ENCODE measurements at regions not wholly inside any gene's neighbourhood (a gene's known extent, or its start where the extent isn't known, plus 50 kb on each side); places are given as distances from the start of the nearest gene placed in this dataset.
"Not testable (repeated sequence)": the region's sequence is repeated elsewhere in the genome, so short reads cannot be mapped to it uniquely, and the experiment has no call there.

DNA sequence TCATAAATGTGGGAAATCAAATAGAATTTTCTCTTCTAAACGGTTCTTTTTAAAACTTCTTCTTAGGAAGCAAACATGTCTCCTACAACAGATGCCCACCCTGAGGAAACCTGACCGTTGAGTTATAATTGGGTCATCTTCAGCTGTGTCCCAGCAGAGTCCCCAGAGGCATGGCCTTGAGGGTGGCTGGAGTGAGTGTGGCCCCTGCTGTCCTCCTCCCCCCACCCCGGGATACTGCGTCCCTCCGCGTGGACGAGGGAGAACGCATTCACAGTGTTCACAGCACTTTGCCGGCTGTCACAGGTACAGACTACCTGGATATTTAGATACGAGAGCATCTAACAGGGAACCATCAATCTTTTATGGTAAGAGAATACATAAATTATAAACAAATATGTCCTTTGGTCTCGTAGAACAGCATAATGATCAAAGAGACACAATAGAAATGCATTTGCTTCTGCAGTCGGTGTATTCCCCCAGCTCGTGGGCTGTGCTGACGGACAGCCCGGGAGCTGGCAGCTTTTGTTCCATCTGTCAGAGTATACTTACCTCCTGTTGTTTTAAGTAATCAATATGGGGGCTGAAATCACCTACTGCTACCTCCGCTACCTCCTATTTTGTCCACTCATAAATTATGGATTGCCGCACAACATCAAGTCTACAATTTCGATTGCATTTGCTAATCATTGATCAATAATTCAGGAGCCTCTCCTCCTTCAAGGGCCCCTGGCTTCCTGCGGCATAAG is 214.7 kb downstream of the IRX2 start:
- TF ChIP-seq, protein P1, sequence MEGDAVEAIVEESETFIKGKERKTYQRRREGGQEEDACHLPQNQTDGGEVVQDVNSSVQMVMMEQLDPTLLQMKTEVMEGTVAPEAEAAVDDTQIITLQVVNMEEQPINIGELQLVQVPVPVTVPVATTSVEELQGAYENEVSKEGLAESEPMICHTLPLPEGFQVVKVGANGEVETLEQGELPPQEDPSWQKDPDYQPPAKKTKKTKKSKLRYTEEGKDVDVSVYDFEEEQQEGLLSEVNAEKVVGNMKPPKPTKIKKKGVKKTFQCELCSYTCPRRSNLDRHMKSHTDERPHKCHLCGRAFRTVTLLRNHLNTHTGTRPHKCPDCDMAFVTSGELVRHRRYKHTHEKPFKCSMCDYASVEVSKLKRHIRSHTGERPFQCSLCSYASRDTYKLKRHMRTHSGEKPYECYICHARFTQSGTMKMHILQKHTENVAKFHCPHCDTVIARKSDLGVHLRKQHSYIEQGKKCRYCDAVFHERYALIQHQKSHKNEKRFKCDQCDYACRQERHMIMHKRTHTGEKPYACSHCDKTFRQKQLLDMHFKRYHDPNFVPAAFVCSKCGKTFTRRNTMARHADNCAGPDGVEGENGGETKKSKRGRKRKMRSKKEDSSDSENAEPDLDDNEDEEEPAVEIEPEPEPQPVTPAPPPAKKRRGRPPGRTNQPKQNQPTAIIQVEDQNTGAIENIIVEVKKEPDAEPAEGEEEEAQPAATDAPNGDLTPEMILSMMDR (IDR thresholded peaks at IDR 0.05; ENCODE audit: low read depth, low read length), result no peak
- TF ChIP-seq EZH2phosphoT487 (IDR thresholded peaks at IDR 0.05; ENCODE audit: low read depth), result no peak
- H3K4me2 ChIP-seq (ENCODE audit: low read length), result no peak overlapping the region
- no peaks in the 10 kb centered on the region for H3K4me1 ChIP-seq (ENCODE audit: low read length)
- H4K20me1 ChIP-seq (ENCODE audit: insufficient read depth, low read length), result no peaks in the 10 kb centered on the region
- no peaks in the 10 kb centered on the region for H3K27me3 ChIP-seq (ENCODE audit: low read depth, low read length)
- no peak overlapping the region for H2AFZ ChIP-seq (ENCODE audit: low read depth, low read length)
- no peaks in the 10 kb centered on the region for H3K36me3 ChIP-seq (replicated peaks; ENCODE audit: low read depth, low read length)
- H3K4me3 ChIP-seq (ENCODE audit: low read length), result no peak overlapping the region
- H3K79me2 ChIP-seq (ENCODE audit: low read length), result no peaks in the 10 kb centered on the region
- no peaks in the 10 kb centered on the region for H3K9me3 ChIP-seq (ENCODE audit: insufficient read depth, low read length)
- H3K9ac ChIP-seq (ENCODE audit: low read length), result no peak overlapping the region
- no peak overlapping the region for H3K27ac ChIP-seq (ENCODE audit: low read length)

DNA sequence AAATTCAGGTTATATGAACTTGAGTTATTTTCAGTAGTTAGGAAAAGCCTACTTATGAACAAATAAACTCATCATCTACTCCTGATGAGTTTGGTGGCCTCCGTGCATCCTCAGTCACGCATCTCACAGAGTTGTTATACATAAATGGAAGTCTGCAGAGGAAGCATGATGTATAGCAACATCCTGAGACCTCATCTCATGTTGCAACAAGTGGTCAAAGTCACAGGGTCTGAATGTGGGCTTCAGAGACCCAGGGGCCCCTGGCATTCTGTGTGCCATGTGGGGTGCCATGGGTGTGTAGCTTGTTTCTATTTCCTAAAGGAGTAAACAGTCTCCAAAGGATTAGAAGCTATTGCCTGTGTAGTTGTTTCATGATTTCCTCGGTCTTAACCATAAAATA is 216.5 kb downstream of the IRX2 start:
- Histone ChIP-seq H3K4me3 (ENCODE audit: low read length) (no peak overlapping the region), H3K27me3 (ENCODE audit: low read depth, low read length) (no peaks in the 10 kb centered on the region), H3K36me3 (replicated peaks; ENCODE audit: low read depth, low read length) (no peaks in the 10 kb centered on the region), H2AFZ (ENCODE audit: low read depth, low read length) (no peak overlapping the region), H3K9ac (ENCODE audit: low read length) (no peak overlapping the region), H4K20me1 (ENCODE audit: insufficient read depth, low read length) (no peaks in the 10 kb centered on the region), H3K27ac (ENCODE audit: low read length) (no peak overlapping the region), H3K79me2 (ENCODE audit: low read length) (no peaks in the 10 kb centered on the region), H3K4me1 (ENCODE audit: low read length) (no peaks in the 10 kb centered on the region), H3K4me2 (ENCODE audit: low read length) (no peak overlapping the region), H3K9me3 (ENCODE audit: insufficient read depth, low read length) (no peaks in the 10 kb centered on the region)
- TF ChIP-seq, protein P1 (IDR thresholded peaks at IDR 0.05; ENCODE audit: low read depth, low read length), result no peak

DNA sequence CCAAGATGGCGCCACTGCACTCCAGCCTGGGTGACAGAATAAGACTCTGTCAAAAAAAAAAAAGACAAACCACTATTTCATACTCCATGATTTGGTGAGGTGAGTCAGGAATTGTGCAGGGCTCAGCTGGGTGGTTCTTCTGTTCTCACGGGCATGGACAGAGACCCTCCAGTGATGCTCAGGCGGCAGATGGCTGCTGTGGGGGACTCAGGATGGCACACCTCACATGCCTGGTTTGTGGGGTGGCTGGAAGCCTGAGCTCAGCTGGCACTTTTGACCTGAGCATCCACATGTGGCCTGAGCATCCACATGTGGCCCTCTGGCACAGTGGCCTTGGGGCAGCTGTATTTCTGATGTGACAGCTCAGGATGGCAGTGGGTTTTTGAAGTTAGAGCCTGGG is 217.2 kb downstream of the IRX2 start:
- H3K9ac ChIP-seq (ENCODE audit: low read length), result no peak overlapping the region
- no peaks in the 10 kb centered on the region for H3K36me3 ChIP-seq (replicated peaks; ENCODE audit: low read depth, low read length)
- no peaks in the 10 kb centered on the region for H3K27me3 ChIP-seq (ENCODE audit: low read depth, low read length)
- no peaks in the 10 kb centered on the region for H4K20me1 ChIP-seq (ENCODE audit: insufficient read depth, low read length)
- no peak overlapping the region for H2AFZ ChIP-seq (ENCODE audit: low read depth, low read length)
- TF ChIP-seq, protein P1 (IDR thresholded peaks at IDR 0.05; ENCODE audit: low read depth, low read length), result no peak
- no peak for TF ChIP-seq EZH2phosphoT487 (IDR thresholded peaks at IDR 0.05; ENCODE audit: low read depth)
- H3K79me2 ChIP-seq (ENCODE audit: low read length), result no peaks in the 10 kb centered on the region
- no peaks in the 10 kb centered on the region for H3K9me3 ChIP-seq (ENCODE audit: insufficient read depth, low read length)
- no peak overlapping the region for H3K4me3 ChIP-seq (ENCODE audit: low read length)
- H3K4me2 ChIP-seq (ENCODE audit: low read length), result no peak overlapping the region
- no peaks in the 10 kb centered on the region for H3K4me1 ChIP-seq (ENCODE audit: low read length)
- H3K27ac ChIP-seq (ENCODE audit: low read length), result no peak overlapping the region

DNA sequence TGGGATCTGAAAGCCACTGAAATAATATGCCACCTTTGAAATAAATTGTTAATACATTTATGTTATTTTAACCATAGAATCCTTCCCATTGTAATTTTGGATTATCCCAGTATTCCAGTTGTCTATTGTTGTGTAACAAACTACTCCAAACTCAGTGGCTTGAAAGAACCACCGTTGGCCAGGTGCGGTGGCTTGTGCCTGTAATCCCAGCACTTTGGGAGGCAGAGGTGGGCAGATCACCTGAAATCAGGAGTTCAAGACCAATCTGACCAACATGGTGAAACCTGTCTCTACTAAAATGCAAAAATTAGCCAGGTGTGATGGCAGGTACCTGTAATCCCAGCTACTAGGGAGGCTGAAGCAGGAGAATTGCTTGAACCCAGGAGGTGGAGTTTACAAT is 217.6 kb downstream of the IRX2 start:
- H3K79me2 ChIP-seq (ENCODE audit: low read length); H3K27ac ChIP-seq (ENCODE audit: low read length); H3K36me3 ChIP-seq (replicated peaks; ENCODE audit: low read depth, low read length); H3K4me1 ChIP-seq (ENCODE audit: low read length); H3K27me3 ChIP-seq (ENCODE audit: low read depth, low read length); H2AFZ ChIP-seq (ENCODE audit: low read depth, low read length); H3K4me2 ChIP-seq (ENCODE audit: low read length); H4K20me1 ChIP-seq (ENCODE audit: insufficient read depth, low read length); H3K9me3 ChIP-seq (ENCODE audit: insufficient read depth, low read length); H3K4me3 ChIP-seq (ENCODE audit: low read length); H3K9ac ChIP-seq (ENCODE audit: low read length): not testable (repeated sequence)

Measured in OCI-LY3 (cell line).